BE2C (cell line): ENCODE measurements at regions not wholly inside any gene's neighbourhood (a gene's known extent, or its start where the extent isn't known, plus 50 kb on each side); places are given as distances from the start of the nearest gene placed in this dataset.

Experiments used
- DNase-seq: peaks from one replicate; pipeline ENCODE4 v3.0.0-alpha.2; 2020
- H3K27me3 ChIP-seq: fragments of 250-450 bp; sonication (Bioruptor Pico); 2 replicates; pipeline ENCODE4 v1.5.1; 2020; ENCODE audit warnings: mild to moderate bottlenecking
- H3K36me3 ChIP-seq: fragments of 250-450 bp; sonication (Bioruptor Pico); 2 replicates; pipeline ENCODE4 v1.5.1; 2020; ENCODE audit warnings: mild to moderate bottlenecking
- H3K4me1 ChIP-seq: fragments of 250-450 bp; sonication (Bioruptor Pico); 2 replicates; pipeline ENCODE4 v1.5.1; 2020
- H3K4me3 ChIP-seq: 2 replicates; pipeline ENCODE4 v1.5.1; 2011; ENCODE audit warnings: low read depth, low read length
- H3K9me3 ChIP-seq: fragments of 250-450 bp; sonication (Bioruptor Pico); 2 replicates; pipeline ENCODE4 v1.5.1; 2020
- CTCF ChIP-seq: IDR thresholded peaks from 2 replicates; pipeline ENCODE4 v1.5.1; 2012; ENCODE audit warnings: mild to moderate bottlenecking, low read depth, low read length

DNA sequence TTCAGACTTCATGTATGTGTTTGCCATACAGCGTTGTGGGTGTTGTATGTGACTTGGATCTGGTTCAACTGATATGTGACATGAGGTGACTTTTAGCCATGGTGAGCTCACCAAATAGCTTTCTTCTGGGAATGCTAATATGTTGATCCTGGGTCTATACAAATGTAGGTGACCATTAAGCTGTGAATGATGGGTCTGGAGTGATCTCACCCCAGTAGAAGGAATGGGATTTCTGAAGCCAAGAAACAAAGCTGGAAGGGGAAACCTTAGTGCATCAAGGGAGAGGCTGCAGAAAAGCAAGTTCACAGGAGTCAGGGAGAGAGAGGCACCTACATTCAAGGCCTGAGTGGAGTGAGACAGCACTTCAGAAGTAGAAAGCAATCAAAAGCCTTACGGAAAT lies 421.0 kb upstream of the THRB start:
- no peaks in the 10 kb centered on the region for H3K4me1 ChIP-seq
- DNase-seq = no peak
- H3K9me3 ChIP-seq = no peaks in the 10 kb centered on the region
- no peak for TF ChIP-seq CTCF
- no peaks in the 10 kb centered on the region for H3K27me3 ChIP-seq
- no peaks in the 10 kb centered on the region for H3K36me3 ChIP-seq
- H3K4me3 ChIP-seq = no peak overlapping the region

GRCh38 chr3:24917908-24918307 lies 423.3 kb upstream of the THRB start:
- no peak for DNase-seq
- H3K27me3 ChIP-seq = no peaks in the 10 kb centered on the region
- H3K36me3 ChIP-seq = no peaks in the 10 kb centered on the region
- no peaks in the 10 kb centered on the region for H3K9me3 ChIP-seq
- no peak overlapping the region for H3K4me3 ChIP-seq
- H3K4me1 ChIP-seq = no peaks in the 10 kb centered on the region
- TF ChIP-seq CTCF = no peak

DNA sequence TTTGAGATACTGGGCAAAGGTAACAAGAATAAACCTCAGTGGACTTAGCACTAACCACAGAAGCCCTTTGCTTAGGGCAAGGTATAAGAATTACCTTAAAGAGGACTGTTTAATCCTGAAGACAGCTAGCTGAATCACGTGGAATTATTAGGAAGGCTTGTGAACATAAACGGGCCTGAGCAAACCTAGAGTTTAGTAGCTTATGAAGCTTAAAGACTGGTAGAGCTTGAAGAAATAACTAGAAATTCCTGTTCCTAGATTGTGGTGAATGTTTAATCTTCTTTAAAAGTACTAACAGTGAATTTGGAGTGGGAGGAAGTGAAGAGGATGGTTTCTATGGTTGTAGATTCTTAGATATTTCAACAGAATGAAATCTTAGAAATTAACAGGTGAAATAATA lies 428.9 kb upstream of the THRB start:
- no peaks in the 10 kb centered on the region for H3K9me3 ChIP-seq
- no peak for DNase-seq

GRCh38 chr3:24929521-24929920 lies 434.9 kb upstream of the THRB start:
- TF ChIP-seq CTCF = no peak
- Histone ChIP-seq H3K4me3 (no peak overlapping the region), H3K27me3 (no peaks in the 10 kb centered on the region), H3K4me1 (no peaks in the 10 kb centered on the region), H3K36me3 (no peaks in the 10 kb centered on the region), H3K9me3 (no peaks in the 10 kb centered on the region)
- DNase-seq = no peak

More for the DNA sequence above, 428.9 kb upstream of the THRB start:
- Histone ChIP-seq H3K4me1 (no peaks in the 10 kb centered on the region), H3K27me3 (no peaks in the 10 kb centered on the region), H3K36me3 (no peaks in the 10 kb centered on the region), H3K4me3 (no peak overlapping the region)
- TF ChIP-seq CTCF = no peak

- H3K9me3 ChIP-seq = no peaks in the 10 kb centered on the region
- no peaks in the 10 kb centered on the region for H3K27me3 ChIP-seq
- no peaks in the 10 kb centered on the region for H3K36me3 ChIP-seq
- H3K4me3 ChIP-seq = no peak overlapping the region
- DNase-seq = no peak
- no peaks in the 10 kb centered on the region for H3K4me1 ChIP-seq
- no peak for TF ChIP-seq CTCF
These were observed 438.8 kb upstream of the THRB start for GRCh38 chr3:24933401-24933800.

GRCh38 chr3:24936574-24936973 lies 441.9 kb upstream of the THRB start:
- no peaks in the 10 kb centered on the region for H3K36me3 ChIP-seq
- no peaks in the 10 kb centered on the region for H3K9me3 ChIP-seq
- H3K27me3 ChIP-seq = no peaks in the 10 kb centered on the region
- no peaks in the 10 kb centered on the region for H3K4me1 ChIP-seq
- TF ChIP-seq CTCF = no peak
- no peak for DNase-seq
- no peak overlapping the region for H3K4me3 ChIP-seq
